Activated T-cell treated with anti-CD3 and anti-CD28 coated beads, Interleukin-2, amount 50 U/mL, for 72 hours (primary cell): ENCODE measurements at regions not wholly inside any gene's neighbourhood (a gene's known extent, or its start where the extent isn't known, plus 50 kb on each side); places are given as distances from the start of the nearest gene placed in this dataset.
"Not testable (repeated sequence)": the region's sequence is repeated elsewhere in the genome, so short reads cannot be mapped to it uniquely, and the experiment has no call there.

Experiments
- ATAC-seq, 2 donors: fragments of 150-1000 bp; cut with Tn5 transposase; replicated peaks in 1 of 2; 2 replicates each; pipeline ENCODE4 v1.10.0; 2021; ENCODE audit warnings: moderate library complexity in 2 of 2, mild to moderate bottlenecking in 1 of 2
- DNase-seq, 2 donors: peaks; one replicate each; pipeline ENCODE4 v3.0.0; 2021 to 2022; ENCODE audit warnings: mixed read lengths in 1 of 2
- H3K27ac Mint-ChIP-seq: one replicate; pipeline ENCODE4 v1.8.0; 2022; ENCODE audit warnings: mild to moderate bottlenecking, moderate library complexity, mixed read lengths
- H3K27me3 Mint-ChIP-seq: one replicate; pipeline ENCODE4 v1.8.0; 2022; ENCODE audit warnings: low read depth, mixed read lengths
- H3K36me3 Mint-ChIP-seq, 2 donors: one replicate each; pipeline ENCODE4 v1.8.0; 2022; ENCODE audit warnings: mixed read lengths in 2 of 2, mild to moderate bottlenecking in 1 of 2; ENCODE audit not compliant: insufficient read depth in 2 of 2
- H3K4me1 Mint-ChIP-seq: one replicate; pipeline ENCODE4 v1.8.0; 2022; ENCODE audit warnings: low read depth, mixed read lengths
- H3K4me3 Mint-ChIP-seq, 2 donors: one replicate each; pipeline ENCODE4 v1.8.0; 2022; ENCODE audit warnings: mild to moderate bottlenecking in 2 of 2, mixed read lengths in 2 of 2, moderate library complexity in 2 of 2
- H3K9me3 Mint-ChIP-seq, 2 donors: one replicate each; pipeline ENCODE4 v1.8.0; 2022; ENCODE audit warnings: mixed read lengths in 2 of 2

- no peak for DNase-seq
- no peaks in the 10 kb centered on the region for H3K9me3 Mint-ChIP-seq
- H3K36me3 Mint-ChIP-seq: no peaks in the 10 kb centered on the region
- no peaks in the 10 kb centered on the region for H3K4me1 Mint-ChIP-seq
- ATAC-seq: no peak
- H3K27me3 Mint-ChIP-seq: no peaks in the 10 kb centered on the region
- H3K27ac Mint-ChIP-seq: no peak overlapping the region
- no peak overlapping the region for H3K4me3 Mint-ChIP-seq
Observed at GRCh38 chr21:27803571-27803970, 836.7 kb upstream of the ADAMTS5 start.

- ATAC-seq: no peak
- no peak overlapping the region for H3K27ac Mint-ChIP-seq
- no peak overlapping the region for H3K4me3 Mint-ChIP-seq
- no peaks in the 10 kb centered on the region for H3K36me3 Mint-ChIP-seq
- DNase-seq: peak; percentile 2 to 18
- H3K27me3 Mint-ChIP-seq: no peaks in the 10 kb centered on the region
- H3K4me1 Mint-ChIP-seq: no peaks in the 10 kb centered on the region
- H3K9me3 Mint-ChIP-seq: no peaks in the 10 kb centered on the region
Observed at GRCh38 chr21:27802816-27803475, 836.1 kb upstream of the ADAMTS5 start.

- Mint-ChIP-seq H3K27me3 (no peaks in the 10 kb centered on the region), H3K4me3 (no peak overlapping the region), H3K9me3 (no peaks in the 10 kb centered on the region), H3K27ac (no peak overlapping the region), H3K4me1 (no peaks in the 10 kb centered on the region), H3K36me3 (no peaks in the 10 kb centered on the region)
- ATAC-seq (no peak), DNase-seq (no peak)
Observed at GRCh38 chr21:27799861-27800260, 833.0 kb upstream of the ADAMTS5 start.

GRCh38 chr21:27796106-27796505 lies 829.2 kb upstream of the ADAMTS5 start:
- no peak for DNase-seq
- Mint-ChIP-seq H3K27ac (no peak overlapping the region), H3K36me3 (no peaks in the 10 kb centered on the region), H3K27me3 (no peaks in the 10 kb centered on the region), H3K4me1 (no peaks in the 10 kb centered on the region), H3K9me3 (no peaks in the 10 kb centered on the region), H3K4me3 (no peak overlapping the region)
- ATAC-seq: no peak

GRCh38 chr21:27795418-27795817 lies 828.5 kb upstream of the ADAMTS5 start:
- H3K36me3 Mint-ChIP-seq: no peaks in the 10 kb centered on the region
- H3K4me1 Mint-ChIP-seq: no peaks in the 10 kb centered on the region
- H3K27me3 Mint-ChIP-seq: no peaks in the 10 kb centered on the region
- H3K27ac Mint-ChIP-seq: no peak overlapping the region
- H3K4me3 Mint-ChIP-seq: no peak overlapping the region
- no peak for ATAC-seq
- no peaks in the 10 kb centered on the region for H3K9me3 Mint-ChIP-seq
- no peak for DNase-seq

- Mint-ChIP-seq H3K27ac (no peak overlapping the region), H3K36me3 (no peaks in the 10 kb centered on the region), H3K4me3 (no peak overlapping the region), H3K9me3 (no peaks in the 10 kb centered on the region), H3K4me1 (no peaks in the 10 kb centered on the region), H3K27me3 (no peaks in the 10 kb centered on the region)
- DNase-seq: no peak
- no peak for ATAC-seq
Observed at GRCh38 chr21:27793901-27794300, 827.0 kb upstream of the ADAMTS5 start.

GRCh38 chr21:27787046-27787445 lies 820.2 kb upstream of the ADAMTS5 start:
- no peaks in the 10 kb centered on the region for H3K36me3 Mint-ChIP-seq
- ATAC-seq: no peak
- DNase-seq: no peak
- H3K4me3 Mint-ChIP-seq: no peak overlapping the region
- H3K27ac Mint-ChIP-seq: no peak overlapping the region
- H3K9me3 Mint-ChIP-seq: peaks cover 6 to 11% of the 10 kb centered on the region in 2 donors
- H3K4me1 Mint-ChIP-seq: no peaks in the 10 kb centered on the region
- no peaks in the 10 kb centered on the region for H3K27me3 Mint-ChIP-seq

- Mint-ChIP-seq H3K36me3 (no peaks in the 10 kb centered on the region), H3K9me3 (peaks cover 6 to 10% of the 10 kb centered on the region in 2 donors), H3K4me1 (no peaks in the 10 kb centered on the region), H3K27me3 (no peaks in the 10 kb centered on the region), H3K4me3 (no peak overlapping the region), H3K27ac (no peak overlapping the region)
- DNase-seq: no peak
- no peak for ATAC-seq
Observed at GRCh38 chr21:27779606-27780005, 812.7 kb upstream of the ADAMTS5 start.

GRCh38 chr21:27776925-27777553 lies 810.2 kb upstream of the ADAMTS5 start:
- H3K27me3 Mint-ChIP-seq: no peaks in the 10 kb centered on the region
- H3K4me1 Mint-ChIP-seq: no peaks in the 10 kb centered on the region
- H3K4me3 Mint-ChIP-seq: no peak overlapping the region
- DNase-seq (no peak), ATAC-seq (no peak)
- no peaks in the 10 kb centered on the region for H3K36me3 Mint-ChIP-seq
- no peak overlapping the region for H3K27ac Mint-ChIP-seq
- peaks cover 3 to 4% of the 10 kb centered on the region in 2 donors for H3K9me3 Mint-ChIP-seq

- H3K4me3 Mint-ChIP-seq: no peak overlapping the region
- ATAC-seq: no peak
- no peaks in the 10 kb centered on the region for H3K4me1 Mint-ChIP-seq
- DNase-seq: no peak
- no peaks in the 10 kb centered on the region for H3K27me3 Mint-ChIP-seq
- peaks cover 0 to 1% of the 10 kb centered on the region in 2 donors for H3K9me3 Mint-ChIP-seq
- H3K36me3 Mint-ChIP-seq: no peaks in the 10 kb centered on the region
- no peak overlapping the region for H3K27ac Mint-ChIP-seq
Observed at GRCh38 chr21:27772816-27773215, 805.9 kb upstream of the ADAMTS5 start.

- Mint-ChIP-seq H3K4me1 (no peaks in the 10 kb centered on the region), H3K27me3 (no peaks in the 10 kb centered on the region), H3K9me3 (peaks cover 0 to 1% of the 10 kb centered on the region in 2 donors), H3K4me3 (no peak overlapping the region), H3K36me3 (no peaks in the 10 kb centered on the region), H3K27ac (no peak overlapping the region)
- ATAC-seq: no peak
- DNase-seq: no peak
Observed at GRCh38 chr21:27771938-27772483, 805.1 kb upstream of the ADAMTS5 start.

- no peak overlapping the region for H3K27ac Mint-ChIP-seq
- no peaks in the 10 kb centered on the region for H3K4me1 Mint-ChIP-seq
- H3K9me3 Mint-ChIP-seq: no peaks in the 10 kb centered on the region
- H3K27me3 Mint-ChIP-seq: no peaks in the 10 kb centered on the region
- ATAC-seq: no peak
- no peak for DNase-seq
- H3K4me3 Mint-ChIP-seq: no peak overlapping the region
- no peaks in the 10 kb centered on the region for H3K36me3 Mint-ChIP-seq
Observed at GRCh38 chr21:27769763-27770162, 802.9 kb upstream of the ADAMTS5 start.

GRCh38 chr21:27768046-27768637 lies 801.3 kb upstream of the ADAMTS5 start:
- not testable (repeated sequence) for H3K4me3 Mint-ChIP-seq

More at GRCh38 chr21:27768046-27768637, 801.3 kb upstream of the ADAMTS5 start:
- DNase-seq, H3K36me3 Mint-ChIP-seq, H3K9me3 Mint-ChIP-seq, ATAC-seq, H3K27ac Mint-ChIP-seq, H3K27me3 Mint-ChIP-seq, H3K4me1 Mint-ChIP-seq: not testable (repeated sequence)
